Mesenchymal stem cell (in vitro differentiated cells and primary cell): ENCODE measurements at regions not wholly inside any gene's neighbourhood (a gene's known extent, or its start where the extent isn't known, plus 50 kb on each side); places are given as distances from the start of the nearest gene placed in this dataset.

Experiments
- DNase-seq: peaks from one replicate; pipeline ENCODE4 v3.0.0-alpha.2; 2013
- H2AFZ ChIP-seq: one replicate; pipeline ENCODE4 v1.6.1; 2013; ENCODE audit warnings: low read depth, mild to moderate bottlenecking, control low read depth, inconsistent platforms, low read length, moderate library complexity
- H2AK5ac ChIP-seq: 2 replicates; pipeline ENCODE4 v1.6.1; 2013; ENCODE audit warnings: low read length, moderate library complexity, mild to moderate bottlenecking, inconsistent platforms; ENCODE audit not compliant: severe bottlenecking
- H2BK120ac ChIP-seq: one replicate; pipeline ENCODE4 v1.6.1; 2013; ENCODE audit warnings: low read depth, mild to moderate bottlenecking, inconsistent platforms, low read length, moderate library complexity
- H2BK12ac ChIP-seq, 2 experiments: one replicate each; pipeline ENCODE4 v1.6.1; 2013; ENCODE audit warnings: inconsistent platforms in 2 of 2, low read length in 2 of 2, mild to moderate bottlenecking in 2 of 2, moderate library complexity in 2 of 2, control low read depth in 1 of 2
- H2BK15ac ChIP-seq: one replicate; pipeline ENCODE4 v1.6.1; 2013; ENCODE audit warnings: mild to moderate bottlenecking, low read depth, inconsistent platforms; ENCODE audit not compliant: poor library complexity, severe bottlenecking
- H2BK5ac ChIP-seq: 2 replicates; pipeline ENCODE4 v1.6.1; 2013; ENCODE audit warnings: low read depth, mild to moderate bottlenecking, low read length, control low read depth, inconsistent platforms; ENCODE audit not compliant: poor library complexity, severe bottlenecking
- H3K14ac ChIP-seq, 2 experiments: one replicate each; pipeline ENCODE4 v1.6.1; 2013; ENCODE audit warnings: inconsistent platforms in 2 of 2, low read length in 2 of 2, control low read depth in 1 of 2, mild to moderate bottlenecking in 1 of 2, moderate library complexity in 1 of 2
- H3K18ac ChIP-seq, 2 experiments: one replicate each; pipeline ENCODE4 v1.6.1; 2013; ENCODE audit warnings: inconsistent platforms in 2 of 2, low read length in 2 of 2, control low read depth in 1 of 2, low read depth in 1 of 2, mild to moderate bottlenecking in 1 of 2
- H3K23ac ChIP-seq, 2 experiments: one replicate each; pipeline ENCODE4 v1.6.1; 2013; ENCODE audit warnings: inconsistent platforms in 2 of 2, low read length in 2 of 2, mild to moderate bottlenecking in 2 of 2, moderate library complexity in 2 of 2, control low read depth in 1 of 2
- H3K27ac ChIP-seq: 2 replicates; pipeline ENCODE4 v1.5.1; 2013; ENCODE audit warnings: mild to moderate bottlenecking, moderate library complexity, low read length, control low read depth, inconsistent platforms; ENCODE audit not compliant: poor library complexity, severe bottlenecking
- H3K27me3 ChIP-seq, 2 experiments: 2 replicates each; pipeline versions ENCODE4 v1.6.1 to v1.7.0; 2013; ENCODE audit warnings: low read length in 2 of 2, mild to moderate bottlenecking in 2 of 2, moderate library complexity in 2 of 2, control low read depth in 1 of 2, inconsistent platforms in 1 of 2; ENCODE audit not compliant: control insufficient read depth in 1 of 2, insufficient read depth in 1 of 2
- H3K36me3 ChIP-seq, 2 experiments: 2 replicates each; pipeline versions ENCODE4 v1.6.1 to v1.7.0; 2013; ENCODE audit warnings: low read length in 2 of 2, control low read depth in 1 of 2, inconsistent platforms in 1 of 2, low read depth in 1 of 2, mild to moderate bottlenecking in 1 of 2; ENCODE audit not compliant: insufficient read depth in 2 of 2, control insufficient read depth in 1 of 2
- H3K4ac ChIP-seq, 2 experiments: one replicate each; pipeline ENCODE4 v1.6.1; 2013; ENCODE audit warnings: inconsistent platforms in 2 of 2, low read length in 2 of 2, mild to moderate bottlenecking in 2 of 2, moderate library complexity in 2 of 2, control low read depth in 1 of 2, low read depth in 1 of 2
- H3K4me1 ChIP-seq: 2 replicates; pipeline ENCODE4 v1.6.1; 2013; ENCODE audit warnings: low read depth, low read length, control low read depth; ENCODE audit not compliant: control insufficient read depth, insufficient read depth
- H3K4me2 ChIP-seq: 2 replicates; pipeline ENCODE4 v1.6.1; 2013; ENCODE audit warnings: low read length, mild to moderate bottlenecking, inconsistent platforms; ENCODE audit not compliant: poor library complexity, severe bottlenecking
- H3K4me3 ChIP-seq, 2 experiments: 2 replicates each; pipeline versions ENCODE4 v1.5.1 to v1.7.0; 2013; ENCODE audit warnings: low read length in 2 of 2, mild to moderate bottlenecking in 2 of 2, control low read depth in 1 of 2, low read depth in 1 of 2; ENCODE audit not compliant: insufficient read depth in 1 of 2
- H3K79me1 ChIP-seq: replicated peaks from 2 replicates; pipeline ENCODE4 v1.6.1; 2013; ENCODE audit warnings: mild to moderate bottlenecking, control low read depth, low read length, inconsistent platforms; ENCODE audit not compliant: poor library complexity, severe bottlenecking
- H3K9ac ChIP-seq: 2 replicates; pipeline ENCODE4 v1.7.0; 2013; ENCODE audit warnings: mild to moderate bottlenecking, low read length, moderate library complexity
- H3K9me3 ChIP-seq: 2 replicates; pipeline ENCODE4 v1.7.0; 2013; ENCODE audit warnings: mild to moderate bottlenecking, low read length; ENCODE audit not compliant: control insufficient read depth
- H4K8ac ChIP-seq: one replicate; pipeline ENCODE4 v1.6.1; 2013; ENCODE audit warnings: inconsistent platforms, mild to moderate bottlenecking, low read length, moderate library complexity
- H4K91ac ChIP-seq: one replicate; pipeline ENCODE4 v1.6.1; 2013; ENCODE audit warnings: mild to moderate bottlenecking, low read length, inconsistent platforms
- WGBS: methylation state at CpG from one replicate; pipeline ENCODE4 v1.1.7; 2013; ENCODE audit warnings: mixed read lengths; 5-methylcytosine and 5-hydroxymethylcytosine counted together

DNA sequence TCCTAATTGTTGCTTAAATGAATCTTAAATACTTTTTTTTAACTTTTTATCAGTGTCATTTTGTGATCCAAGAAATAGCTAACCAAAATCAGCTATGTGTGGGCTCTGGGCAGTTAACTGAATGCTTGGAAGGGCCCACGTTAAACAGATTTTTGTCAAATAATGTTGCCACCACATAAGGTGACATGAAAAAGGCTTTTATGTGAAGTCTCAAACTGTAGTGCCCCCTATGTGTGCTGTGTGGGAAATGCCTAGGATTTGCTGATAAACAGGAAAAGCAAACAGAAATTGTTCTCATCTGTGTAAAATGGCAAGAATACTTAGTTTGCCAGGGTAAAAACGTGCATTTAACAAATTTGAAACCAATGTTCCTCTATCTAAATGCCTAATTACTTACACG is 242.2 kb downstream of the ZNF516 start:
- WGBS = 16% methylated on average over 3 of the region's 3 CpGs
- Histone ChIP-seq H3K27ac (no peak overlapping the region), H3K27me3 (peaks cover 11 to 16% of the 10 kb centered on the region in 2 experiments), H3K4me3 (no peak overlapping the region), H3K4me1 (no peaks in the 10 kb centered on the region), H2BK120ac (no peak overlapping the region), H3K18ac (no peak overlapping the region), H3K9me3 (no peaks in the 10 kb centered on the region), H3K36me3 (no peaks in the 10 kb centered on the region), H3K4me2 (no peak overlapping the region), H3K79me1 (no peaks in the 10 kb centered on the region), H4K91ac (no peak overlapping the region), H2AFZ (no peak overlapping the region), H2BK5ac (no peak overlapping the region), H3K23ac (no peak overlapping the region), H2BK15ac (no peak overlapping the region), H4K8ac (no peak overlapping the region), H2BK12ac (no peak overlapping the region), H3K4ac (no peak overlapping the region), H3K14ac (no peak overlapping the region), H2AK5ac (no peak overlapping the region), H3K9ac (no peak overlapping the region)
- no peak for DNase-seq

- H3K18ac ChIP-seq = no peak overlapping the region
- no peak overlapping the region for H3K27ac ChIP-seq
- no peak overlapping the region for H3K9ac ChIP-seq
- H2BK5ac ChIP-seq = no peak overlapping the region
- H3K4me3 ChIP-seq = no peak overlapping the region
- no peak overlapping the region for H2BK120ac ChIP-seq
- no peak overlapping the region for H3K23ac ChIP-seq
- no peak for DNase-seq
- peaks cover 11 to 16% of the 10 kb centered on the region in 2 experiments for H3K27me3 ChIP-seq
- no peaks in the 10 kb centered on the region for H3K79me1 ChIP-seq
- no peak overlapping the region for H2BK12ac ChIP-seq
- no peaks in the 10 kb centered on the region for H3K36me3 ChIP-seq
- no peak overlapping the region for H2BK15ac ChIP-seq
- no peaks in the 10 kb centered on the region for H3K4me1 ChIP-seq
- no peak overlapping the region for H4K91ac ChIP-seq
- H2AFZ ChIP-seq = no peak overlapping the region
- 80% methylated on average over 1 of the region's 2 CpGs for WGBS
- no peak overlapping the region for H3K4me2 ChIP-seq
- no peak overlapping the region for H4K8ac ChIP-seq
- H2AK5ac ChIP-seq = no peak overlapping the region
- H3K9me3 ChIP-seq = no peaks in the 10 kb centered on the region
- H3K4ac ChIP-seq = no peak overlapping the region
- H3K14ac ChIP-seq = no peak overlapping the region
These were observed 242.9 kb downstream of the ZNF516 start for GRCh38 chr18:76252139-76252538.

GRCh38 chr18:76251691-76252090 is 243.4 kb downstream of the ZNF516 start:
- Histone ChIP-seq H3K27ac (no peak overlapping the region), H3K14ac (no peak overlapping the region), H3K9ac (no peak overlapping the region), H3K9me3 (no peaks in the 10 kb centered on the region), H3K4me1 (no peaks in the 10 kb centered on the region), H3K23ac (no peak overlapping the region), H3K36me3 (no peaks in the 10 kb centered on the region), H4K8ac (no peak overlapping the region), H3K4me2 (no peak overlapping the region), H3K18ac (no peak overlapping the region), H3K4ac (no peak overlapping the region), H2BK15ac (no peak overlapping the region), H2BK120ac (no peak overlapping the region), H2BK12ac (no peak overlapping the region), H2AK5ac (no peak overlapping the region), H3K27me3 (peaks cover 11 to 16% of the 10 kb centered on the region in 2 experiments), H3K4me3 (no peak overlapping the region), H2BK5ac (no peak overlapping the region), H4K91ac (no peak overlapping the region), H3K79me1 (no peaks in the 10 kb centered on the region), H2AFZ (no peak overlapping the region)
- WGBS = 70% methylated on average over 11 of the region's 11 CpGs
- no peak for DNase-seq

GRCh38 chr18:76246590-76246989 is 248.5 kb downstream of the ZNF516 start:
- Histone ChIP-seq H4K91ac (no peak overlapping the region), H3K23ac (no peak overlapping the region), H2BK5ac (no peak overlapping the region), H3K79me1 (no peaks in the 10 kb centered on the region), H3K27ac (no peak overlapping the region), H2BK15ac (no peak overlapping the region), H3K9me3 (no peaks in the 10 kb centered on the region), H2BK120ac (no peak overlapping the region), H3K9ac (no peak overlapping the region), H3K4ac (no peak overlapping the region), H2AFZ (no peak overlapping the region), H3K36me3 (no peaks in the 10 kb centered on the region), H3K4me2 (no peak overlapping the region), H3K4me1 (no peaks in the 10 kb centered on the region), H2AK5ac (no peak overlapping the region), H3K4me3 (no peak overlapping the region), H3K18ac (no peak overlapping the region), H2BK12ac (no peak overlapping the region), H3K27me3 (no peaks in the 10 kb centered on the region), H4K8ac (no peak overlapping the region), H3K14ac (no peak overlapping the region)
- no peak for DNase-seq
- 80% methylated on average over 4 of the region's 4 CpGs for WGBS
